ENCODE measurements at regions not wholly inside any gene's neighbourhood (a gene's known extent, or its start where the extent isn't known, plus 50 kb on each side); places are given as distances from the start of the nearest gene placed in this dataset.
"Not testable (repeated sequence)": the region's sequence is repeated elsewhere in the genome, so short reads cannot be mapped to it uniquely, and the experiment has no call there.

DNA sequence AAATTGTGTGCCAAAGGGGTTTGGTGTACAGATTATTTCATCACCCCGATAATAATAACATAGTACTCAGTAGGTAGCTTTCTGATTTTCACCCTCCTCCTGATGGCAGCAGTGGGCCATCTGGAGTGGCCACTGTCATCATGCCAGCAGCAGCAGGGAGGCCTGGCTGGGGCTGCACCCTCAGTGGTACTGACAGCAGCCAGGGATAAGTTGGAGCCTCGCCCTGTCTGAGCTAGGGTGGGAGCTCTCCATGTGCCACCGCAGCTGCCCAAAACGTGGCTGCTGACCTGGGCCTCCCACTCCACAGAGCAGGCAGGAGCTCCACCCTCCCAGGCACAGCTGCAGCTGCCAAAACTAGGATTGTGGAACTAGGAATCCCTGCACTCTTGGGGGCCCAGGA is 700.8 kb upstream of the KCND2 start:
- DNase-seq (ENCODE audit: low read depth): no peak

GRCh38 chr7:119572541-119572940 is 700.4 kb upstream of the KCND2 start:
- DNase-seq (ENCODE audit: low read depth): no peak

DNA sequence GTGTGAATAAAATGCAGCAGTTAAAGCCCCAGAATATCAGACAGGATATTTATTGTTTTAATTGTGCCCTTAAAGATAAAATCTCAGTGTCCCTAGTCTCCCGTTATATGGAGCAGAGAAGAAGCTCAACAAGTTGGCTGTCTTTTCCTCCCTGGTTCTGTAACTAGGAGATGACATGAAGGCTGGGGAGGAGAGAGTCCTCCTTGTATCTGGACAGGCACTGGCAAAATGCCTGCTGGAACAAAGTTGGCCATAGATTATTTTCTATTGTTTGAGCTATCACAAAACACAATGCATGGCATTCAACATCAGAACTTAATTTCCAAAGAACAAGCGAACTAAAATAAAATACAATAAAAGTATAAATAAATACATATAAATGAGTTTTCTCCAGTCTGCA is 694.9 kb upstream of the KCND2 start:
- DNase-seq (ENCODE audit: low read depth): no peak

DNA sequence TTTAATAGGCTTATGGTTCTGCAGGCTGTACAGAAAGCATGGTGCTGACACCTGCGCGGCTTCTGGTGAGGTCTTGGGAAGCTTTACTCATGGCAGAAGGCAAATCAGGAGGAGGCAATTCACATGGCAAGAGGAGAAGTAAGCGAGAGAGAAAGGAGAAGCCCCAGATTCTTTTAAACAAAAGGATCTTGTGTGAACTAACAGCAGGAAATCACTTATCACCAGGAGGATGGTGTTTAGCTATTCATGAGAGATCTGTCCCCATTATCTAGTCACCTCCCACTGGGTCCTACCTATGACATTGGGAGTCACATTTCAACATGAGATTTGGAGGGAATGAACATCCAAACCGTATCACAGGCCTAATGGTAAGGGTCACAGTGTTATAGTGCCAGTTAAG is 678.0 kb upstream of the KCND2 start:
- DNase-seq (ENCODE audit: low read depth): no peak

DNA sequence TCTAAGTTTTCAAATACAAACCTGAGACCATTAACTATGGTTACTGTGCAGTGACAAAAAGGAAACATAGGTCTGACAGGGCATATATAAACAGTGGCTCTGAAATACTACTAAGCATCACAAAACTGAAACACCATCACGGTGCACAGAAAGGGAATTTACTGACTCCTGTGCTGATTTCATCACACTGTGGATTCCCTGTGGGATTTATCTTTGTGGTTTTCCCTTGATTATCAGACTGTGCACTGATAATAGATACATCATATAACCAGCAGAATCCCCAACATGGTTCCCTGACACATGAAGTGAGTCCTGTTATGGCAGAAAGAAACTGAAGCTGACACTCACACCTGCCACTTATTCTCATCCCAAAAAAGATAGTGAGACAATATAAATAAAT is 676.3 kb upstream of the KCND2 start:
- no peak for DNase-seq (ENCODE audit: low read depth)

- DNase-seq (ENCODE audit: low read depth): no peak
These were observed 666.7 kb upstream of the KCND2 start for GRCh38 chr7:119606297-119606696.

GRCh38 chr7:119620769-119621168 is 652.2 kb upstream of the KCND2 start:
- DNase-seq (ENCODE audit: low read depth): no peak

- no peak for DNase-seq (ENCODE audit: low read depth)
These were observed 649.5 kb upstream of the KCND2 start for GRCh38 chr7:119623427-119623826.

GRCh38 chr7:119630406-119630969 is 642.5 kb upstream of the KCND2 start:
- DNase-seq (ENCODE audit: low read depth): no peak

DNA sequence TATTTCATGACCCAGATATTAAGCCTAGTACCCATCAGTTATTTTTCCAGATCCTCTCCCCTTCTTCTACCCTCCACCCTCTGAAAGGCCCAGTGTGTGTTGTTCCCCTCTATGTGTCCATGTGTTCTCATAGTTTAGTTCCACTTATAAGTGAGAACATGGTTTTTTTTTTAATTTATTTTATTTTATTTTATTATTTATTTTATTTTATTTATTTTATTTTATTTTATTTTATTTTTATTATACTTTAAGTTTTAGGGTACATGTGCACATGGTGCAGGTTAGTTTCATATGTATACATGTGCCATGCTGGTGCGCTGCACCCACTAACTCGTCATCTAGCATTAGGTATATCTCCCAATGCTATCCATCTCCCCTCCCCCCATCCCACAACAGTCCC is 639.2 kb upstream of the KCND2 start:
- not testable (repeated sequence) for DNase-seq (ENCODE audit: low read depth)

DNA sequence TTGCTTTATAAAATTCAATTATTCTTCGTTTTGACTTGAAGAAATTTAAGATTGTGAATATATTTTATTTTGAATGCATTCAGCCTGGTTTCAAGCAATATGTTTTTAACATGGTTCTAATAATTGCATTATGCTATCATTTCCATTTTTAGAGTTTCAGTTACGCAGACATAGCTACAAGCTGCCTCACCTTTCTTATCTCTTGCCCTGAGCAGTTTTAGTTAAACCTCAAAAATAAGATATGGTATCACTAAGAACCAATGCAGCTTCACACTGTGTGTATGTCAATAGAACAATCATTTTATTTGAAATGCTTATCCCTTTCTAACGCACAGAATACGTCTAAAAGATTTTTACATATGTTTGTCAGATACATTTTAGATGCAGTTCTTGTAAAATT is 632.6 kb upstream of the KCND2 start:
- no peak for DNase-seq (ENCODE audit: low read depth)

GRCh38 chr7:119640861-119641260 is 632.1 kb upstream of the KCND2 start:
- DNase-seq (ENCODE audit: low read depth): no peak

GRCh38 chr7:119643558-119643957 is 629.4 kb upstream of the KCND2 start:
- DNase-seq (ENCODE audit: low read depth): no peak

DNA sequence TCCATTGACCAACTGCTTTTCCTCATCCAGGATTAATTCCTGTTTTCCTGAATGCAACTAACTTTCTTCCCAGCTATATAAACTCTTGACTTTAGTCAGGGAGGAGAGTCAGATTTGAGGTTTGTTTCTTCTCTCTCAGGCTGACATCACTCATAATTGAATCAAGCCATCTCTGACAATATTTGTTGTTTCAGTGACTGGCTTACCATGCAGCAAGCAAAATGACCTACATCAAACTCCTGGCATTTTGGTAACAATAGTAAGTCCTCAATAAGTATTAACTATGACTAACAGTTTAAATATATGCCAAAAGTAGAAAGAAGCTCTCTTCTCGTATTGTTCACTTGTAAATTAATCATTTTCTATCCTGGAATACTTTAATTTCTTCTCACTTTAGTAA is 625.7 kb upstream of the KCND2 start:
- no peak for DNase-seq (ENCODE audit: low read depth)

GRCh38 chr7:119648752-119649151 is 624.2 kb upstream of the KCND2 start:
- DNase-seq (ENCODE audit: low read depth): not testable (repeated sequence)

DNA sequence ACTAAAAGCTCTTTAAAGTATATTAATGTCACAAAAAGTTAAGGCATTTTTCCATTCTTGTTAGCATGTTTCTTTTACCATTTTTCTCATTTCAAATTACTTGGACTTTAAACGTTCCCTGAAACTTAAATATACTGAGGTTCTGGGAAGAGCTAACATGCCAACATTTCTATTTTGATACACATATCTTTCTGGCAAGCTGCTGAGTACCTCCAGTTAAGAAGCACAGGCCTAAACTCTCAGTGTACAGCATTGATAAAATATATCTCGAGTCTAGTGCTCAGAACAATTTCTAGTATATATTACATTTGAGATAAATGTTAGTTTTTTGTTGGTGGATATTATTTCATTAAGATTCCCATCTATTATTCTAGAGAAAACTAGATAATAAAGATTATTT is 612.9 kb upstream of the KCND2 start:
- DNase-seq (ENCODE audit: low read depth): no peak

DNA sequence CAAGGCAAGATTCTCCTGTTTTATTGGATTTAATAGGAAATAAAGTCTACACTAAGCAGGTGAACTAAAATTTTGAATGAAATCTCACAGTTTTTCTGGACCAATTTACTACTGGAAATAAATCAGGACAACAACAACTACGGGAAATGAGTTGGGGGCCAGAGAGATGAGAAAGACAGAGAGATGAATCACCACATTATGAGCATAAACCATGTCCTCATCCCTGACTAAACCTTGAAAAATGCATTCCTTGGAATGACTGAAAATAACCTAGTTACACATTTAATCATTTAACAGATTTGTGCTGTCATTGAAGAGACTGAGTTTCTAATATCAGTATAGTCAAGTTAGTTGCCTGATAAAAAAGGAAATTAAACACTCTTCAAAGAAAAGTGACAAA is 608.4 kb upstream of the KCND2 start:
- no peak for DNase-seq (ENCODE audit: low read depth)

- no peak for DNase-seq (ENCODE audit: low read depth)
These were observed 607.2 kb upstream of the KCND2 start for GRCh38 chr7:119665796-119666195.

GRCh38 chr7:119681336-119681735 is 591.6 kb upstream of the KCND2 start:
- DNase-seq (ENCODE audit: low read depth): no peak

DNA sequence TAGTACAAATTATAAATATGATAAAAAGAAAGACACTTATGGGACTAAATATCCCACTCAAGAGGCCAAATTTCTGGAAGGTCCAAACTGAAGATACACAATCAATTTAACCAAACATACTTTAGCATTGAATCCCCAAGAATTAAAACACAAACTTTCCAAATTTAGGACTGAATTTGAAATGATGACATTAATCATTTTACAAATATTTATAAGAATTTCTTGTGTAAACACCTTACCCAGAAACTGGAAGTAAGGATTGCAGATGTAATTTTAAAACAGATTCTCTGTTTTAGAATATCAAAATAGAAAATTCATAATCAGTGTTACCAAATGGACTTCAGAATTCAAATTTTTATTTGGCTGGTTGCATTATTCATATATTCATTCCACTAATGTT is 588.2 kb upstream of the KCND2 start:
- DNase-seq (ENCODE audit: low read depth): no peak

DNA sequence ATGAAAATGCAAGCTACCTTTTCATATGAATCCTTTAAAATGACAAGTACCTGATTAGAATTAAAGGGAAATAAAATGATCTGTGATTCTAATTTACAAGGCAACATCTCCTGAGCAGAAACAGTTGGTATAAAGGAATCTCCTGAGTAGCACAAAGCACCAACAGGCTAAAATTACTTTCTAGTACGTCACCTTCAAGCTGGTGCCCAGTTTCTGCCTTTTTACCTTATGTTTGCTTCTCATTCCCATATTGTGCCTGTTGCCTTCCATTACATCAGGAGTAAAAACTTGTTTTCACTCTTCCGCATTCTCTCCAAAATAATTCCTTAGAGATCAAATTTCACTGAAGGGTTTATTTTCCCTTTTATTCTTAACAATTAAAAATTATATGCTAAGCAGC is 587.1 kb upstream of the KCND2 start:
- no peak for DNase-seq (ENCODE audit: low read depth)

DNA sequence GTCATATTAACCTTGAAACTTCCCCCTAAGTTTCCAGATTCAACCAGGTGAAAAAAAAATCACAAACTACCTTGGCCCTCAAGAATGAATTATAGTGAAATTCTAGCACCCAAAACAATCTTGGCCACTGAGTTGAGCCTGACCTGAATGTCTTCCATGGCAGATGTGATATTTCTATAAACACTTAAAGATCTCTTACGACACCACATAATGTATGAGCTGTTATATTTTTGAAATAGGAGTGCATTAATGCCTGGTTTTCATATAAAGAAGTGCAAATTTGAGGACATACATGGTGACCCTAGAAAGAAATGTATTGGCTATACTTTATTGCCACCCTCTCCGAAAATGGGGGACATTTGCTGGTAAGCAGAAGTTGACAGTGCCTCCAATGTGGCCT is 584.1 kb upstream of the KCND2 start:
- no peak for DNase-seq (ENCODE audit: low read depth)

DNA sequence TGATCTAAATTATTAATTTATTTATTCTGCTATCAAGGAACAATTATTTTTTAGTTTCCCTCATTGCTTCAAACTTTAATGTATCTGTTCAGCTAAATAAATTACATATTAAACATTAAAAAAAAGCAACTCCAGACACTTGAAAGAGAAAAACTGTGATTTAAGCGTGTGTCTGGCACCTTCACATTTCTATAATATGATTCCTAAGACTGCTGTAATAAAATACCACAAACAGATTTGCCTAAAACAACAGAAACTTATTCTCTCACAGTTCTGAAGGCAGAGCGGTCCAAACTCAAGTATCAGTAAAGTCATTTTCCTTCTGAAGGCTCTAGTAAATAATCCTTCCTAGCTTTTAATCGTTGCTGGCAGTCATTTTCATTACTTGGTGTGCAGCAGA is 580.4 kb upstream of the KCND2 start:
- no peak for DNase-seq (ENCODE audit: low read depth)

DNA sequence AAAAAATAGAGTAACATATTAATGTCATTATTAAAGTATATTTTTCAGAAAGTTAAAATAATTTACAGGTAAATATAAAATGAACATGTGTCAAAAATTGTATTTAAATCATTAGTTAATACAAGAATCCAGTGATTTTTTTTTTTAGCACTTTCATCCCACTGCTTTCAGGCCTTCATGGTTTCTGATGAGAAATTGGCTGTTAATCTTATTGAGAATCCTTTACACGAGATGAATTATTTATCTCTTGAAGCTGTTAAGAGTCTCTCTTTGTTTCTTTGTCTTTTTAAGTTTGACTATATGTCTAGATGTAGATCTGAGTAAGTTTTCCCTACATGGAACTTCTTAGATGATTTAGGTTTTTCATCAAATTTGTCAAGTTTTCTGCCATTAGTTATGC is 578.5 kb upstream of the KCND2 start:
- DNase-seq (ENCODE audit: low read depth): no peak

GRCh38 chr7:119696336-119696735 is 576.6 kb upstream of the KCND2 start:
- no peak for DNase-seq (ENCODE audit: low read depth)
